ENCODE measurements at regions not wholly inside any gene's neighbourhood (a gene's known extent, or its start where the extent isn't known, plus 50 kb on each side); places are given as distances from the start of the nearest gene placed in this dataset.
A peak's percentile ranks its signal among the peaks of the same experiment; 100 is the strongest.

DNA sequence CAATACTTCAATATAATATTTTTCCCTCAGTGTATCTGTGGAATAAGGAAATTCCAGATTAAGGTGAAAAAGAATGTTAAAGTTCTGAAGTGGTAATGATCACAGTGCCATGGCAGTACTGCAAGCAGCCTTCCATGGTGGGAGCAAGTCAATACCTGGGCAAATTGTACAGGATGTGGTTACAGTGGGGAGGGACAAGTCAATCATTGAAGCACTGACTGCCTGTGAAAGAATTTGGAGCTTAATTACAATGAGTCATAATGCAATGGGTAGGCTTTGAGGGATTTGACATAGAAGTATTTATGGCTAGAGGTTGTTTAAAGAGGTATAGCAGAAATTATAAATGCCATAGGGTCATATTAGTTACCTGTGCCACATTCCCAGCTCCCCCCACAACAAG lies 786.5 kb upstream of the ACO1 start:
- peak; percentile 18 for DNase-seq (ENCODE audit: low spot score)
- Histone ChIP-seq H3K4me3 (replicated peaks in 1 of 3; ENCODE audit: insufficient read depth in 1 of 3, low read depth in 2 of 3, low read length in 3 of 3) (no peak overlapping the region), H4K20me1 (ENCODE audit: insufficient read depth, low read length) (no peaks in the 10 kb centered on the region), H3K9ac (ENCODE audit: insufficient read depth, low read depth, low read length) (no peak overlapping the region), H3K79me2 (ENCODE audit: insufficient read depth, low read length) (no peaks in the 10 kb centered on the region), H3K36me3 (replicated peaks in 1 of 2; ENCODE audit: control insufficient read depth in 1 of 2, insufficient read depth in 2 of 2, low read length in 2 of 2) (no peaks in the 10 kb centered on the region), H3K4me2 (ENCODE audit: low read depth, low read length) (no peak overlapping the region), H2AFZ (ENCODE audit: low read length) (no peak overlapping the region), H3K27me3 (ENCODE audit: control insufficient read depth in 1 of 2, insufficient read depth in 2 of 2, low read length in 2 of 2) (no peaks in the 10 kb centered on the region), H3K9me3 (ENCODE audit: low read length) (no peaks in the 10 kb centered on the region), H3K4me1 (ENCODE audit: insufficient read depth, low read length) (no peaks in the 10 kb centered on the region), H3K27ac (ENCODE audit: extremely low read length, insufficient read depth, low read length) (no peak overlapping the region)
- in situ Hi-C loops (cut with HindIII; ENCODE audit: extremely low pct_ligation_motif_present, low pct_unique_long_range_greater_than_20kb) = no loop called here
- CTCF ChIA-PET (ENCODE audit: low intra/inter-chr PET ratio, low total read pairs) = no interaction called here
- no peak for FAIRE-seq
- BruUV-seq (replicated peaks) = no TSS peak
- no peak for ATAC-seq
- POLR2A ChIA-PET = no interaction called here
- intact Hi-C loops (cut with micrococcal nuclease; ENCODE audit: unreplicated experiment) = loop anchor here (2.0 kb wide), 1 partner anchor 101 kb away; no protein-coding TSS in a partner anchor
- TF ChIP-seq, protein P1, sequence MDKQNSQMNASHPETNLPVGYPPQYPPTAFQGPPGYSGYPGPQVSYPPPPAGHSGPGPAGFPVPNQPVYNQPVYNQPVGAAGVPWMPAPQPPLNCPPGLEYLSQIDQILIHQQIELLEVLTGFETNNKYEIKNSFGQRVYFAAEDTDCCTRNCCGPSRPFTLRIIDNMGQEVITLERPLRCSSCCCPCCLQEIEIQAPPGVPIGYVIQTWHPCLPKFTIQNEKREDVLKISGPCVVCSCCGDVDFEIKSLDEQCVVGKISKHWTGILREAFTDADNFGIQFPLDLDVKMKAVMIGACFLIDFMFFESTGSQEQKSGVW (CRISPR knock-in tag; IDR thresholded peaks at IDR 0.05; ENCODE audit: borderline replicate concordance) = no peak
- TF ChIP-seq U2AF2 (IDR thresholded peaks at IDR 0.05; ENCODE audit: low read depth, low read length) (no peak), ZNF737 (CRISPR knock-in tag; IDR thresholded peaks at IDR 0.05; ENCODE audit: borderline replicate concordance) (no peak), ZNF260 (CRISPR knock-in tag; IDR thresholded peaks at IDR 0.05; ENCODE audit: borderline replicate concordance, low read depth) (no peak), JUND (CRISPR knock-in tag; IDR thresholded peaks at IDR 0.05) (no peak), HCFC1 (IDR thresholded peaks at IDR 0.05; ENCODE audit: low read depth, low read length) (no peak), ZNF383 (CRISPR knock-in tag; IDR thresholded peaks at IDR 0.05; ENCODE audit: borderline replicate concordance) (no peak), ZMAT3 (CRISPR knock-in tag; conservative IDR thresholded peaks at IDR 0.05) (no peak), NFYB (CRISPR knock-in tag; IDR thresholded peaks at IDR 0.05) (no peak), TGIF2 (CRISPR knock-in tag; IDR thresholded peaks at IDR 0.05) (no peak), CENPX (CRISPR knock-in tag; IDR thresholded peaks at IDR 0.05) (no peak), ZNF572 (CRISPR knock-in tag; IDR thresholded peaks at IDR 0.05) (no peak)
- TF ChIP-seq, protein P2, sequence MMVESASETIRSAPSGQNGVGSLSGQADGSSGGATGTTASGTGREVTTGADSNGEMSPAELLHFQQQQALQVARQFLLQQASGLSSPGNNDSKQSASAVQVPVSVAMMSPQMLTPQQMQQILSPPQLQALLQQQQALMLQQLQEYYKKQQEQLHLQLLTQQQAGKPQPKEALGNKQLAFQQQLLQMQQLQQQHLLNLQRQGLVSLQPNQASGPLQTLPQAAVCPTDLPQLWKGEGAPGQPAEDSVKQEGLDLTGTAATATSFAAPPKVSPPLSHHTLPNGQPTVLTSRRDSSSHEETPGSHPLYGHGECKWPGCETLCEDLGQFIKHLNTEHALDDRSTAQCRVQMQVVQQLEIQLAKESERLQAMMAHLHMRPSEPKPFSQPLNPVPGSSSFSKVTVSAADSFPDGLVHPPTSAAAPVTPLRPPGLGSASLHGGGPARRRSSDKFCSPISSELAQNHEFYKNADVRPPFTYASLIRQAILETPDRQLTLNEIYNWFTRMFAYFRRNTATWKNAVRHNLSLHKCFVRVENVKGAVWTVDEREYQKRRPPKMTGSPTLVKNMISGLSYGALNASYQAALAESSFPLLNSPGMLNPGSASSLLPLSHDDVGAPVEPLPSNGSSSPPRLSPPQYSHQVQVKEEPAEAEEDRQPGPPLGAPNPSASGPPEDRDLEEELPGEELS (CRISPR knock-in tag; IDR thresholded peaks at IDR 0.05) = no peak
- TF ChIP-seq, protein P3, sequence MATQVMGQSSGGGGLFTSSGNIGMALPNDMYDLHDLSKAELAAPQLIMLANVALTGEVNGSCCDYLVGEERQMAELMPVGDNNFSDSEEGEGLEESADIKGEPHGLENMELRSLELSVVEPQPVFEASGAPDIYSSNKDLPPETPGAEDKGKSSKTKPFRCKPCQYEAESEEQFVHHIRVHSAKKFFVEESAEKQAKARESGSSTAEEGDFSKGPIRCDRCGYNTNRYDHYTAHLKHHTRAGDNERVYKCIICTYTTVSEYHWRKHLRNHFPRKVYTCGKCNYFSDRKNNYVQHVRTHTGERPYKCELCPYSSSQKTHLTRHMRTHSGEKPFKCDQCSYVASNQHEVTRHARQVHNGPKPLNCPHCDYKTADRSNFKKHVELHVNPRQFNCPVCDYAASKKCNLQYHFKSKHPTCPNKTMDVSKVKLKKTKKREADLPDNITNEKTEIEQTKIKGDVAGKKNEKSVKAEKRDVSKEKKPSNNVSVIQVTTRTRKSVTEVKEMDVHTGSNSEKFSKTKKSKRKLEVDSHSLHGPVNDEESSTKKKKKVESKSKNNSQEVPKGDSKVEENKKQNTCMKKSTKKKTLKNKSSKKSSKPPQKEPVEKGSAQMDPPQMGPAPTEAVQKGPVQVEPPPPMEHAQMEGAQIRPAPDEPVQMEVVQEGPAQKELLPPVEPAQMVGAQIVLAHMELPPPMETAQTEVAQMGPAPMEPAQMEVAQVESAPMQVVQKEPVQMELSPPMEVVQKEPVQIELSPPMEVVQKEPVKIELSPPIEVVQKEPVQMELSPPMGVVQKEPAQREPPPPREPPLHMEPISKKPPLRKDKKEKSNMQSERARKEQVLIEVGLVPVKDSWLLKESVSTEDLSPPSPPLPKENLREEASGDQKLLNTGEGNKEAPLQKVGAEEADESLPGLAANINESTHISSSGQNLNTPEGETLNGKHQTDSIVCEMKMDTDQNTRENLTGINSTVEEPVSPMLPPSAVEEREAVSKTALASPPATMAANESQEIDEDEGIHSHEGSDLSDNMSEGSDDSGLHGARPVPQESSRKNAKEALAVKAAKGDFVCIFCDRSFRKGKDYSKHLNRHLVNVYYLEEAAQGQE (IDR thresholded peaks at IDR 0.05; ENCODE audit: borderline replicate concordance in 1 of 2, low read depth in 1 of 2, low read length in 2 of 2) = no peak
- TF ChIP-seq, protein P4, sequence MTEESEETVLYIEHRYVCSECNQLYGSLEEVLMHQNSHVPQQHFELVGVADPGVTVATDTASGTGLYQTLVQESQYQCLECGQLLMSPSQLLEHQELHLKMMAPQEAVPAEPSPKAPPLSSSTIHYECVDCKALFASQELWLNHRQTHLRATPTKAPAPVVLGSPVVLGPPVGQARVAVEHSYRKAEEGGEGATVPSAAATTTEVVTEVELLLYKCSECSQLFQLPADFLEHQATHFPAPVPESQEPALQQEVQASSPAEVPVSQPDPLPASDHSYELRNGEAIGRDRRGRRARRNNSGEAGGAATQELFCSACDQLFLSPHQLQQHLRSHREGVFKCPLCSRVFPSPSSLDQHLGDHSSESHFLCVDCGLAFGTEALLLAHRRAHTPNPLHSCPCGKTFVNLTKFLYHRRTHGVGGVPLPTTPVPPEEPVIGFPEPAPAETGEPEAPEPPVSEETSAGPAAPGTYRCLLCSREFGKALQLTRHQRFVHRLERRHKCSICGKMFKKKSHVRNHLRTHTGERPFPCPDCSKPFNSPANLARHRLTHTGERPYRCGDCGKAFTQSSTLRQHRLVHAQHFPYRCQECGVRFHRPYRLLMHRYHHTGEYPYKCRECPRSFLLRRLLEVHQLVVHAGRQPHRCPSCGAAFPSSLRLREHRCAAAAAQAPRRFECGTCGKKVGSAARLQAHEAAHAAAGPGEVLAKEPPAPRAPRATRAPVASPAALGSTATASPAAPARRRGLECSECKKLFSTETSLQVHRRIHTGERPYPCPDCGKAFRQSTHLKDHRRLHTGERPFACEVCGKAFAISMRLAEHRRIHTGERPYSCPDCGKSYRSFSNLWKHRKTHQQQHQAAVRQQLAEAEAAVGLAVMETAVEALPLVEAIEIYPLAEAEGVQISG (CRISPR knock-in tag; IDR thresholded peaks at IDR 0.05) = no peak
- TF ChIP-seq, protein P5, sequence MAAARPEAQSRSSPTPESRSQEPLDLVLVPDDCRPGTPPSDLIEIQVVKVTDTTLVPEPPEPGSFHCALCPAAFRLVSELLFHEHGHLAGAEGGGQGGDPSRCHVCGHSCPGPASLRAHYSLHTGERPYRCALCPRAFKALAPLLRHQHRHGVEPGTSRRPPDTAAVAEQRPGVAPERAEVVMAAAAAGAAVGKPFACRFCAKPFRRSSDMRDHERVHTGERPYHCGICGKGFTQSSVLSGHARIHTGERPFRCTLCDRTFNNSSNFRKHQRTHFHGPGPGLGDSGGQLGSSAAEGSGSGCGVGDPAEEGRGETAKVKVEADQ (CRISPR knock-in tag; IDR thresholded peaks at IDR 0.05; ENCODE audit: borderline replicate concordance) = no peak
